ENCODE measurements at regions not wholly inside any gene's neighbourhood (a gene's known extent, or its start where the extent isn't known, plus 50 kb on each side); places are given as distances from the start of the nearest gene placed in this dataset.
"Not testable (repeated sequence)": the region's sequence is repeated elsewhere in the genome, so short reads cannot be mapped to it uniquely, and the experiment has no call there.

- DNase-seq (ENCODE audit: low read depth) = no peak
These were observed 86.5 kb upstream of the B3GAT1 start for GRCh38 chr11:134498326-134499139.

DNA sequence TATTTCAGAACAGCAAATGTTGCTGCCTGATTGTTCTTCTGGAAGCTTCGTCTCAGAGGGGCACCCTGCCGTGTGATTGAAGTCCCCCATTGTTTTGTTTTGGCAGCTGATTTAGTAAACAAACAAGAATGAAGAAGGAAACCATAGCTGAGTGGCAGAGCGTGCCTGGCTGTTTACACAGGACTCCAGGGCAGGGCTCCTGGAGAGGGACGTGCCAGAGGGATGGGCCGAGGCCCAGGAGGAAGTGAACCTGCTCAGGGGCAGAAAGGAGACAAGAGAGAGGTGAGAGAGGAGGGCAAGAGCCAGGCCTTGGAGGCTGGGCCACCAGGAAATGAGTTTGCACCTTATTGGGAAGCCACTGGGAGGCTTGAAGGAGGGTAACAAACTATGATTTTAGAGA is 85.5 kb upstream of the B3GAT1 start:
- DNase-seq (ENCODE audit: low read depth) = no peak

- not testable (repeated sequence) for DNase-seq (ENCODE audit: low read depth)
These were observed 84.0 kb upstream of the B3GAT1 start for GRCh38 chr11:134496058-134496457.

DNA sequence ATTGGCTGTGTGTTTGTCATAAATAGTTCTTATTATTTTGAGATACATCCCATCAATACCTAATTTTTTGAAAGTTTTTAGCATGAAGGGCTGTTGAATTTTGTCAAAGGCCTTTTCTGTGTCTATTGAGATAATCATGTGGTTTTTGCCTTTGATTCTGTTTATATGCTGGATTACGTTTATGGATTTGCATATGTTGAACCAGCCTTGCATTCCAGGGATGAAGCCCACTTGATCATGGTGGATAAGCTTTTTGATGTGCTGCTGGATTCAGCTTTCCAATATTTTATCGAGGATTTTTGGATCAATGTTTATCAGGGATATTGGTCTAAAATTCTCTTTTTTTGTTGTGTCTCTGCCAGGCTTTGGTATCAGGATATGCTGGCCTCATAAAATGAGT is 82.4 kb upstream of the B3GAT1 start:
- not testable (repeated sequence) for DNase-seq (ENCODE audit: low read depth)

- not testable (repeated sequence) for DNase-seq (ENCODE audit: low read depth)
These were observed 80.4 kb upstream of the B3GAT1 start for GRCh38 chr11:134492411-134492810.

DNA sequence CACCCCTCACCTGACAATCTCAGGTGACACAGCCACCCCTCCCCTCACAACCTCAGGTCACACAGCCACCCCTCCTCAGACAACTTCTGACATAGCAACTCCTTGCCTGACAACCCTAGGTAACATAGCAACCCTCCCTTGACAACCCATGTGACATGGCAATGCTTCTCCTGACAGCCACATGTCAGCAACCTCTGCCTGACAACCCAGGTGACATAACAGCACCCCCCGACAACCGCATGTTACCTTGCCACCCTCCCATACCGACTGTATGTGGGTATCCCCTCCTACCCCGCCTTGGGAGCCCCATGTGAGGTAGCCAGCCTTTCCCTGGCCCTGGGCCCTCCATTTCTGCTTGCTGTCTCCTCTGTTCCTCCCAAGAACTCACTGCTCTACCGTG is 77.7 kb upstream of the B3GAT1 start:
- no peak for DNase-seq (ENCODE audit: low read depth)

DNA sequence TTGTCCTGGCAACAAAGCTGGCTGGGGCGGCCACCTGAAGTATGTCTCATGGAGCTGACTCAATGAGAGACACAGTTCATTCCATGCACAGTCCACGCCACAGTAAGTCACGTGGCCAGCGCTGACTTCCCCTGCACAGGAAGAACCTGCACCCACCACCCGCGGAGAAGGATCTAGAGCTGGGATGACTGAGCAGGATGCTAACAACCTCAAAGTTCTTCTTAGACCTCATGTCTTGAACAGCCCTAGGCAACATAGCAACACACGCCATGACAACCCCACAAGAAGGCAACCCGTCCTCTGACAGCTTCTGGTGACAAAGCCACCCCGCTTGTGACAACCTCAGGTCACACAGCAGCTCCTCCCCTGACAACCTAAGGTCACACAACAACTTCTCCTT is 76.9 kb upstream of the B3GAT1 start:
- DNase-seq (ENCODE audit: low read depth) = no peak

DNA sequence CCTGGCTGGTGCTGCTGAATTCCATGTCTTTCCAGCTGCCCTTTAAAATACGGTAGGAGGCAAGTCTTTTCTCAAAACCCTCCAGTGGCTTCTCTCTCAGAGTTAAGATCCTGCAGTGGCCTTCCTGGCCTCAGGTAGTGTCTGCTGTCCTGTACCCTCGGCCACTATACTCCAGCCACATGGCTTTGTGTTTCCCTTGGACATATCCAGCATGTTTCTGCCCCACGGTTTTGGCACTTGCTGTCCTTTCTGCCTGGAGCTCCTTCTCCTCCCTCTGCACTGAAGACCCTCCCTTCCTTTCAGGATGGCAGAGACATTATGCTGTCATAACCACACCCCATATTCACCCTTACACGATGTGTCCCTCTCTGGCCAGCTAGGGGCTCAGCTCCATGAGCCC is 76.5 kb upstream of the B3GAT1 start:
- DNase-seq (ENCODE audit: low read depth) = no peak

GRCh38 chr11:134487696-134488095 is 75.7 kb upstream of the B3GAT1 start:
- DNase-seq (ENCODE audit: low read depth) = no peak

GRCh38 chr11:134486704-134487103 is 74.7 kb upstream of the B3GAT1 start:
- DNase-seq (ENCODE audit: low read depth) = no peak

GRCh38 chr11:134486106-134486505 is 74.1 kb upstream of the B3GAT1 start:
- no peak for DNase-seq (ENCODE audit: low read depth)

GRCh38 chr11:134485316-134485715 is 73.3 kb upstream of the B3GAT1 start:
- no peak for DNase-seq (ENCODE audit: low read depth)

- DNase-seq (ENCODE audit: low read depth) = no peak
These were observed 71.8 kb upstream of the B3GAT1 start for GRCh38 chr11:134483857-134484256.

DNA sequence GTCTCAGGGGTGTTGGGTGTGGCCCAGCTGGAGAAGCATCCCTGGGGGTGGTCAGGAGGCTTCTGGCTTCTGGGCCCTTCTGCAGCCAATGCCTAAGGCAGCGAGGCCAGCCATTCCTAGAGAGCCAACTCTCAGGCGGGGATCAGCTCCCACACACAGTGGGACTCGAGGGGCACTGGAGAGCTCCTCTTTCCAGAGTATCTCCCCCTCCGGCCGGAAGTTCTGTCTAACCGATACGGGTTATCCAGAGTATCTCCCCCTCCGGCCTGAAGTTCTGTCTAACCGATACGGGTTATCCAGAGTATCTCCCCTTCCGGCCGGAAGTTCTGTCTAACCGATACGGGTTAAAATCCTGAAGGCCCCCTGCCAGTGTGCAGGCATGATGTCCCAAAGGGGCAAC is 71.2 kb upstream of the B3GAT1 start:
- DNase-seq (ENCODE audit: low read depth) = no peak

GRCh38 chr11:134482865-134483264 is 70.8 kb upstream of the B3GAT1 start:
- DNase-seq (ENCODE audit: low read depth) = no peak

- no peak for DNase-seq (ENCODE audit: low read depth)
These were observed 70.0 kb upstream of the B3GAT1 start for GRCh38 chr11:134481933-134482527.

DNA sequence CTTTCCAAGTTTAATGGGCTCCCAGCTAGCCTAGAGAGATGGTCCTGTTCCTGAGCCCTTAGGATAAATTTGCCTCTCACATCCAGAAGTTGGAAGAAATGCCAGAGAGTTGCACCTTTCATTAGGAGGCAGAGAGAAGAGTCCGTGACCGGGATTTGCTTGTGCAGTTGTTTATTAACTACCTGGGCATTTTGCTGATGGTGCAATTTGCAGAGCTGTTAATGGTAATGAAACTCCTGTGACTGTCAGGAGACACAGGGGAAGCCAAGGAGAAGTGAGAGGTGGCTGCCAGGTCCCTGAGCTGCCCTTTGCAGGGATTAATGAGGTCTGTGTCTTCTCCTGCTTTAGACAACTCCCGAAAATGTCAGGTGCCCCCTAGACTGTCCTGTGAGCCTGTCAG is 69.1 kb upstream of the B3GAT1 start:
- DNase-seq (ENCODE audit: low read depth) = no peak

GRCh38 chr11:134480136-134480712 is 68.2 kb upstream of the B3GAT1 start:
- DNase-seq (ENCODE audit: low read depth) = no peak

DNA sequence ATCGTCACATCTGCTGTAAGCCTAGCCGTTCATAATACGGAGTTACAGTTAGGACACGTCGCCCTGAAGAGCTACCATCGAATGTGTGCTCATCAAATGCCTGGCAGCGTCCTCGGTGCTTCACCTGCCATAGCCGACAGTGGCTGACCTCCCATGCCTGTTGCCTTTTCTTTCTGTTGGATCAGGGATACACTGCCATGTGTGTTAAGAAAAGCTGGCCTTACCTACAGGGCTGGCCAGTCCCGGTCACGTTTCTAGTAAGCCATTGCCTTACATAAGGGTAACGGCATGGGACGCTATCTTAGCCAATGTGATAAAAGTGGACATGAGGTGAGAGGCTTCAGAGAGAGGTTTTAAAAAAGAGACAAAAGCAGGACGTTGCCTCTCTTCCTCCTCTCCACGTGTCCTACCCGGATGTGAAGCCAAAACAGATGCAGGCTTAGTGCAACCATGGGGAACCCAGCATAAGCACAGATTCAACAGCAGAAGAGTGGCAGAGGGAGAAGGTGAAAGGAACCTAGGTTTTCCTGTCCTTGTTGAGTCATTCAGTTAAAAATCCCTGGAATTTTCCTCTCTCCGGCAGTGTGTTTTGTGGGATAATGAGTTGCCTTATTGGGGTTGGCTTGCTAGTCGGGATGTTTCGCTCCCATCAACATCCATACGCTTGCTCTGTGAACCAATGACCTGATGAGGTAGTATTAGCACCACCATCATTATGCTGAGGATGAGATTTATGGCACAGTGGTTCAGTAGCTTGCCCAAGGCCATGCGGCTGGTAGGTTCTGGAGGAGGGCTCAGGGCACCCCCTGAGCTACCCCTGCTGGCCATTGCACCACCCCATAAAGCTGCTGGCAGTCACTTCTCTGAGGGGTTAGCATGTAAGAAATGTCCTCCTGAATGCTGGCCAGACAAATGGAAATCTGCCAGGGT is 67.4 kb upstream of the B3GAT1 start:
- DNase-seq (ENCODE audit: low read depth) = no peak

DNA sequence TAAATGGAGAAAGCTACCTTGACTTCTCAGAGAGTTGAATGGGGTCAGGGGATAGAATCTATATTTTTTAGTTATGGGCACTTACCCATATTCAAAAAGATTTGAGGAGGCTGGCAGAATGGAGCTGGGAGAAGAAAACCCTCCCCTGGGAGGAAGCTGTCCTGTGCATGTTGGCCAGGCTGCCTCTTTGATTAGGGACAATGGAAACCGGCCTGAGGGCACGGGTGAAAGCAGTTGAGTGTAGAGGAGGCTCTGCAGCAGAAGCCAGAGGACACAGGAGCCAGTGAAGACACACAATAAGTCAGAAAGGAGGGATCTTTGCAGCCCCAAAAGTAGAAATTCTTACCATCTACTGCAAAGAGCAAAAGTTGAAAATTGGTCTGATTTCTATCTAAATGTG is 66.6 kb upstream of the B3GAT1 start:
- no peak for DNase-seq (ENCODE audit: low read depth)

- DNase-seq (ENCODE audit: low read depth) = no peak
These were observed 66.1 kb upstream of the B3GAT1 start for GRCh38 chr11:134478176-134478575.

DNA sequence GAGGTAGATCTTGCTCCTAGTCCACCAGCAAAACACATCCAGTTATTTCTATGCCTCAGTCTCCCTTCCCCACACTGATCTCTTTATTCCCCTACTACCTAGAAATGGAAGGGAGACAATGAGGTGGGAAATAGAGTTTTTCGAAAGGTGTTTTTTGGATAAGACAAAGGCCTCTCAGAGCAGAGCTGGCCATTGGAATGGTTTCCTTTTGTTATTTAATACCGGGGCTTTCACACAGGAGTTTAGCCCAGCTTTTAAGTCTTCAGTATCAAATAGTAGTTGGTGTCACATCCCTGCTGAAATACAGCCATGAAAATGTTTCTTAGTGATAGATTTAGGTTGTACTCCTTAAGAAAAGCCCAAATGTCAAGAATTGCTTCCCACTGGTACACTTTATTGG is 65.4 kb upstream of the B3GAT1 start:
- no peak for DNase-seq (ENCODE audit: low read depth)
